ENCODE measurements at regions not wholly inside any gene's neighbourhood (a gene's known extent, or its start where the extent isn't known, plus 50 kb on each side); places are given as distances from the start of the nearest gene placed in this dataset.
A peak's percentile ranks its signal among the peaks of the same experiment; 100 is the strongest.

DNA sequence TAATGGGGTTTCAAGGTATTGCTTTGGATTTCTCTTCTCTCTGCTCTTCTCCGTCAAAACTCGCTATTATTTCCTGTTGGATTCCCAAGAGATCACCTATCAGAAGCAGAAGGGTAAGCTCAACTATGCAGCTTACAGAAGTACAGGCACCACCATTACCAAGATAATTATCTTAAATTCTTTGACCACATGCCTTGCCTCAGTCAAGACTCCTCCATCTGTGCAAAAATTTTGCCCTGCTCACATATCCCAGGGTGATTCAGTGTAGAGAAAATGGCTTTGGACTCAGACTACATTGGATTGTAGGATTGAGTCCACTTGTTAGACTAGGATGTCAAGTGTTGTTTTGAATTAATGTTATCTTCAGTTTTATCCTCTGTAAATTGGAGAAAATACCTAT lies 698.7 kb downstream of the TDRD15 start:
- CTCF ChIA-PET: no interaction called here
- H3K4ac ChIP-seq (ENCODE audit: low read depth, low read length): no peak overlapping the region
- H3K56ac ChIP-seq (ENCODE audit: extremely low read depth, insufficient read depth, low read length): no peak overlapping the region
- H2AK5ac ChIP-seq (ENCODE audit: low read depth, low read length): no peak overlapping the region
- H3K23ac ChIP-seq (ENCODE audit: low read depth, low read length): no peak overlapping the region
- DNase-seq: no peak
- no peaks in the 10 kb centered on the region for H3K27me3 ChIP-seq (ENCODE audit: control insufficient read depth, insufficient read depth, low read length)
- POLR2A ChIA-PET (ENCODE audit: unreplicated experiment): no interaction called here
- H4K8ac ChIP-seq (ENCODE audit: low read depth in 2 of 2, low read length in 2 of 2): peak overlapping the region in 1 of 2 experiments; percentile 17; a peak in 1 of 4 replicates
- no peak overlapping the region for H3K14ac ChIP-seq (replicated peaks; ENCODE audit: low read depth, low read length)
- H4K5ac ChIP-seq (ENCODE audit: low read depth, low read length): peak overlapping the region; percentile 85
- no peak overlapping the region for H2BK5ac ChIP-seq (ENCODE audit: low read depth, low read length, poor library complexity, severe bottlenecking)
- no peaks in the 10 kb centered on the region for H4K20me1 ChIP-seq (ENCODE audit: insufficient read depth, low read length)
- H3K4me1 ChIP-seq (ENCODE audit: control insufficient read depth, insufficient read depth, low read length): peaks cover 14% of the 10 kb centered on the region
- no peaks in the 10 kb centered on the region; the same call in 1 of the 2 replicates for H3K9me1 ChIP-seq (ENCODE audit: insufficient read depth, low read length)
- no TSS peak for BruUV-seq (replicated peaks)
- no peaks in the 10 kb centered on the region for H3K9me3 ChIP-seq (ENCODE audit: control insufficient read depth, insufficient read depth, low read length)
- peak overlapping the region; percentile 33; the same call in 1 of the 2 replicates for H3K27ac ChIP-seq (ENCODE audit: insufficient read depth, low read length)
- H3K18ac ChIP-seq (ENCODE audit: low read depth, low read length): peak overlapping the region; percentile 77
- no peak overlapping the region; the same call in 1 of the 2 replicates for H4K91ac ChIP-seq (ENCODE audit: insufficient read depth, low read depth, low read length)
- intact Hi-C loops (cut with micrococcal nuclease) (no loop called here), dilution Hi-C loops (cut with HindIII; ENCODE audit: low sequenced_read_pairs, unreplicated experiment) (no loop called here), in situ Hi-C loops (cut with MboI; ENCODE audit: low sequenced_read_pairs) (no loop called here)
- no peak for ATAC-seq (ENCODE audit: low read depth)
- H3K4me2 ChIP-seq (ENCODE audit: low read depth, low read length): no peak overlapping the region
- H3K79me1 ChIP-seq (ENCODE audit: low read depth in 1 of 2, low read length in 2 of 2): no peaks in the 10 kb centered on the region
- H3K36me3 ChIP-seq (ENCODE audit: control insufficient read depth, insufficient read depth, low read length): no peaks in the 10 kb centered on the region
- H3K4me3 ChIP-seq (ENCODE audit: insufficient read depth, low read depth, low read length): no peak overlapping the region
- TF ChIP-seq RFX5 (IDR thresholded peaks at IDR 0.05; ENCODE audit: low read depth, low read length): no peak
- TF ChIP-seq RAD21 (IDR thresholded peaks at IDR 0.05; ENCODE audit: low read length): no peak
- no peak for TF ChIP-seq RCOR1 (IDR thresholded peaks at IDR 0.05; ENCODE audit: insufficient replicate concordance, low read length)
- no peak for TF ChIP-seq MAZ (IDR thresholded peaks at IDR 0.05; ENCODE audit: borderline replicate concordance, low read depth, low read length)
- TF ChIP-seq SMC3 (IDR thresholded peaks at IDR 0.05; ENCODE audit: low read depth, low read length): no peak
- no peak for TF ChIP-seq BHLHE40 (IDR thresholded peaks at IDR 0.05; ENCODE audit: low read depth, low read length)
- no peak for TF ChIP-seq MXI1 (IDR thresholded peaks at IDR 0.05; ENCODE audit: borderline replicate concordance, low read depth, low read length)
- H2BK120ac ChIP-seq (ENCODE audit: low read depth, low read length): no peak overlapping the region
- H3K9ac ChIP-seq (ENCODE audit: low read depth, low read length): no peak overlapping the region
- H2AFZ ChIP-seq (replicated peaks; ENCODE audit: low read length, poor library complexity): no peak overlapping the region
- no peak overlapping the region for H2AK9ac ChIP-seq (replicated peaks; ENCODE audit: low read depth, low read length, poor library complexity)
- no peak overlapping the region for H2BK15ac ChIP-seq (ENCODE audit: low read depth, low read length)
- WGBS, 2 experiments (ENCODE audit: extremely low coverage in 2 of 2, insufficient read length in 1 of 2): no CpG with 5 or more reads among the region's 2 CpGs
- H2BK20ac ChIP-seq (ENCODE audit: low read depth, low read length): no peak overlapping the region

Data from IMR-90 (cell line).